Keratinocyte (primary cell): ENCODE measurements at regions not wholly inside any gene's neighbourhood (a gene's known extent, or its start where the extent isn't known, plus 50 kb on each side); places are given as distances from the start of the nearest gene placed in this dataset.

Experiments
- DNase-seq: peaks from one replicate; pipeline ENCODE4 v3.0.0-alpha.2; 2011; ENCODE audit warnings: low read depth, missing footprints, low spot score
- FAIRE-seq: peaks from 2 replicates; lab custom pipeline; 2011; peaks lifted over from hg19 to GRCh38; lab: Jason Lieb, UNC
- H2AFZ ChIP-seq: 2 replicates; pipeline ENCODE4 v1.6.0; 2012; ENCODE audit warnings: low read length, control low read depth, inconsistent platforms; ENCODE audit not compliant: control insufficient read depth
- H3K27ac ChIP-seq: 2 replicates; pipeline ENCODE4 v1.5.1; 2011; ENCODE audit warnings: low read length; ENCODE audit not compliant: control insufficient read depth, insufficient read depth
- H3K27me3 ChIP-seq: 3 replicates; pipeline ENCODE4 v1.6.0; 2011; ENCODE audit warnings: low read length; ENCODE audit not compliant: control insufficient read depth, insufficient read depth; ENCODE audit errors: extremely low read depth
- H3K36me3 ChIP-seq, 2 experiments: 2 replicates in 1 of 2; 3 replicates in 1 of 2; pipeline ENCODE4 v1.5.1; 2011; ENCODE audit warnings: low read length in 2 of 2, mild to moderate bottlenecking in 1 of 2; ENCODE audit not compliant: control insufficient read depth in 2 of 2, insufficient read depth in 2 of 2; ENCODE audit errors: extremely low read depth in 1 of 2
- H3K4me1 ChIP-seq: 3 replicates; pipeline ENCODE4 v1.5.1; 2011; ENCODE audit warnings: low read length; ENCODE audit not compliant: control insufficient read depth, insufficient read depth; ENCODE audit errors: extremely low read depth
- H3K4me2 ChIP-seq: 3 replicates; pipeline ENCODE4 v1.6.0; 2011; ENCODE audit warnings: low read depth, low read length; ENCODE audit not compliant: control insufficient read depth, insufficient read depth; ENCODE audit errors: extremely low read depth
- H3K4me3 ChIP-seq, 3 experiments: fragments of 200-600 bp in 1 of 3; sonication (generic) in 1 of 3; 2 replicates in 2 of 3; 3 replicates in 1 of 3; pipeline ENCODE4 v1.5.1; 2011 to 2016; ENCODE audit warnings: low read length in 3 of 3, mild to moderate bottlenecking in 3 of 3, control low read depth in 2 of 3, inconsistent platforms in 1 of 3, low read depth in 1 of 3, mixed read lengths in 1 of 3, mixed run types in 1 of 3, moderate library complexity in 1 of 3; ENCODE audit not compliant: control insufficient read depth in 2 of 3, insufficient read depth in 2 of 3; ENCODE audit errors: extremely low read depth in 1 of 3
- H3K79me2 ChIP-seq: 2 replicates; pipeline ENCODE4 v1.6.0; 2012; ENCODE audit warnings: low read length; ENCODE audit not compliant: control insufficient read depth, insufficient read depth
- H3K9ac ChIP-seq: 3 replicates; pipeline ENCODE4 v1.6.0; 2011; ENCODE audit warnings: low read length; ENCODE audit not compliant: control insufficient read depth, insufficient read depth; ENCODE audit errors: extremely low read depth
- H3K9me1 ChIP-seq: 3 replicates; pipeline ENCODE4 v1.6.0; 2011; ENCODE audit warnings: low read length; ENCODE audit not compliant: control insufficient read depth, insufficient read depth; ENCODE audit errors: extremely low read depth
- H3K9me3 ChIP-seq: 2 replicates; pipeline ENCODE4 v1.5.1; 2012; ENCODE audit warnings: low read depth, low read length; ENCODE audit not compliant: control insufficient read depth
- H4K20me1 ChIP-seq: 3 replicates; pipeline ENCODE4 v1.6.0; 2011; ENCODE audit warnings: low read length; ENCODE audit not compliant: control insufficient read depth, insufficient read depth; ENCODE audit errors: extremely low read depth
- EZH2 ChIP-seq: IDR thresholded peaks from one replicate; pipeline ENCODE4 v1.6.1; 2012; ENCODE audit warnings: inconsistent platforms, mild to moderate bottlenecking, low read length, moderate library complexity
- dilution Hi-C: fragments of 300-500 bp; cut with MboI; formaldehyde crosslinking; loops from one replicate; pipeline ENCODE4 v1.7.0; 2020; ENCODE audit warnings: low sequenced_read_pairs; ENCODE audit not compliant: extremely low pct_ligation_motif_present
- TF ChIP-seq, protein P1 (sequence below), 3 experiments: IDR thresholded peaks in 1 of 3; conservative IDR thresholded peaks in 1 of 3; optimal IDR thresholded peaks in 1 of 3; 2 replicates in 2 of 3; 3 replicates in 1 of 3; pipeline versions ENCODE3 to v1.5.1; 2011; ENCODE audit warnings: low read length in 3 of 3, mild to moderate bottlenecking in 3 of 3, moderate library complexity in 2 of 3, control low read depth in 1 of 3, inconsistent platforms in 1 of 3; ENCODE audit not compliant: insufficient read depth in 2 of 3; ENCODE audit errors: extremely low read depth in 1 of 3

- Histone ChIP-seq H3K9me1 (no peaks in the 10 kb centered on the region), H2AFZ (no peak overlapping the region), H3K79me2 (no peaks in the 10 kb centered on the region), H3K9ac (no peak overlapping the region), H3K4me1 (no peaks in the 10 kb centered on the region), H3K9me3 (peaks cover 1% of the 10 kb centered on the region), H3K36me3 (no peaks in the 10 kb centered on the region), H3K27me3 (no peaks in the 10 kb centered on the region), H3K27ac (no peak overlapping the region), H4K20me1 (no peaks in the 10 kb centered on the region), H3K4me3 (no peak overlapping the region), H3K4me2 (no peak overlapping the region)
- TF ChIP-seq, protein P1, sequence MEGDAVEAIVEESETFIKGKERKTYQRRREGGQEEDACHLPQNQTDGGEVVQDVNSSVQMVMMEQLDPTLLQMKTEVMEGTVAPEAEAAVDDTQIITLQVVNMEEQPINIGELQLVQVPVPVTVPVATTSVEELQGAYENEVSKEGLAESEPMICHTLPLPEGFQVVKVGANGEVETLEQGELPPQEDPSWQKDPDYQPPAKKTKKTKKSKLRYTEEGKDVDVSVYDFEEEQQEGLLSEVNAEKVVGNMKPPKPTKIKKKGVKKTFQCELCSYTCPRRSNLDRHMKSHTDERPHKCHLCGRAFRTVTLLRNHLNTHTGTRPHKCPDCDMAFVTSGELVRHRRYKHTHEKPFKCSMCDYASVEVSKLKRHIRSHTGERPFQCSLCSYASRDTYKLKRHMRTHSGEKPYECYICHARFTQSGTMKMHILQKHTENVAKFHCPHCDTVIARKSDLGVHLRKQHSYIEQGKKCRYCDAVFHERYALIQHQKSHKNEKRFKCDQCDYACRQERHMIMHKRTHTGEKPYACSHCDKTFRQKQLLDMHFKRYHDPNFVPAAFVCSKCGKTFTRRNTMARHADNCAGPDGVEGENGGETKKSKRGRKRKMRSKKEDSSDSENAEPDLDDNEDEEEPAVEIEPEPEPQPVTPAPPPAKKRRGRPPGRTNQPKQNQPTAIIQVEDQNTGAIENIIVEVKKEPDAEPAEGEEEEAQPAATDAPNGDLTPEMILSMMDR (optimal IDR thresholded peaks at IDR 0.05 in 1 of 3, IDR thresholded peaks at IDR 0.05 in 1 of 3, conservative IDR thresholded peaks at IDR 0.05 in 1 of 3; ENCODE audit: extremely low read depth in 1 of 3, insufficient read depth in 2 of 3, low read length in 3 of 3): no peak
- no peak for TF ChIP-seq EZH2
- dilution Hi-C loops: no loop called here
- FAIRE-seq: no peak
- no peak for DNase-seq
Measured at GRCh38 chr3:20773320-20773984, 587.4 kb upstream of the SGO1 start.

DNA sequence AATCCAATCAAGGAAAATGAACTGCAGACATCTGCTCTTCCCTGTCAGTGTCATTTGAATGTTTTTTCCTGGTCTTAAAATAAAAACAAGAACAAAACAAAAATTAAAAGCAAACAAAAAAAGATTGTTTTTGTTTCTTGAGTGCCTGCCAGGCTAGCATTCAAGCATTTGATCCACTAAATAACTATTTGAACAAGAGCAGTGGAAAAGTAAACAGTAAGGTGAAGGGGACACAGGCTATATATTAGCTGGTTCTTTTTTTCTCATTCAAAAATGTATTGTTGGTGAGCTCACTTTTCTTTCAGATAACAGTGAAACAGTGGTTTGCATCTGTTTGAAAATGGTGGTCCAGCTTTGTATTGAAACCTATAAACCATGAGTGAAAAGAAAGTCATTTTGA lies 586.9 kb upstream of the SGO1 start:
- Histone ChIP-seq H3K27ac (no peak overlapping the region), H2AFZ (no peak overlapping the region), H3K4me1 (no peaks in the 10 kb centered on the region), H4K20me1 (no peaks in the 10 kb centered on the region), H3K9me3 (peaks cover 1% of the 10 kb centered on the region), H3K9me1 (no peaks in the 10 kb centered on the region), H3K9ac (no peak overlapping the region), H3K79me2 (no peaks in the 10 kb centered on the region), H3K36me3 (no peaks in the 10 kb centered on the region), H3K4me3 (no peak overlapping the region), H3K27me3 (no peaks in the 10 kb centered on the region), H3K4me2 (no peak overlapping the region)
- DNase-seq: no peak
- FAIRE-seq: no peak
- dilution Hi-C loops: no loop called here
- TF ChIP-seq, protein P1 (optimal IDR thresholded peaks at IDR 0.05 in 1 of 3, IDR thresholded peaks at IDR 0.05 in 1 of 3, conservative IDR thresholded peaks at IDR 0.05 in 1 of 3; ENCODE audit: extremely low read depth in 1 of 3, insufficient read depth in 2 of 3, low read length in 3 of 3): no peak
- TF ChIP-seq EZH2: no peak
